SK-N-SH (cell line): ENCODE measurements at regions not wholly inside any gene's neighbourhood (a gene's known extent, or its start where the extent isn't known, plus 50 kb on each side); places are given as distances from the start of the nearest gene placed in this dataset.

Experiments used
- CTCF ChIA-PET: fragments of 300-600, 350-600 bp; formaldehyde crosslinking; extraction: SDS; loops from one replicate; lab custom pipeline; 2021; lab: Yijun Ruan, JAX
- POLR2A ChIA-PET: fragments of 350-600 bp; sonication (Branson Sonifier 250); formaldehyde crosslinking; extraction: SDS; loops from one replicate; lab custom pipeline; 2020; ENCODE audit warnings: antibody characterized with exemption, inconsistent platforms; lab: Yijun Ruan, JAX
- DNase-seq: peaks from one replicate; pipeline ENCODE4 v3.0.0; 2012
- H2AFZ ChIP-seq: fragments of 200-600 bp; sonication (generic); 2 replicates; pipeline ENCODE4 v1.8.1; 2016; ENCODE audit warnings: antibody characterized with exemption, mild to moderate bottlenecking, low read depth
- H3F3A ChIP-seq: fragments of 200-600 bp; sonication (generic); replicated peaks from 2 replicates; pipeline ENCODE3; 2016; ENCODE audit warnings: antibody characterized with exemption, mild to moderate bottlenecking; ENCODE audit not compliant: insufficient read depth
- H3K27ac ChIP-seq, 2 experiments: fragments of 200-500 bp in 1 of 2; fragments of 200-600 bp in 1 of 2; sonication (Bioruptor generic) in 1 of 2; sonication (generic), shearing (Covaris generic) in 1 of 2; 2 replicates each; pipeline versions ENCODE4 v1.5.1 to v1.6.1; 2014 to 2016; ENCODE audit warnings: low read depth in 2 of 2, inconsistent platforms in 1 of 2, low read length in 1 of 2, mild to moderate bottlenecking in 1 of 2, mixed read lengths in 1 of 2
- H3K27me3 ChIP-seq: fragments of 200-600 bp; sonication (generic), shearing (Covaris generic); 2 replicates; pipeline ENCODE4 v1.6.1; 2016; ENCODE audit warnings: mixed run types; ENCODE audit not compliant: insufficient read depth
- H3K36me3 ChIP-seq, 2 experiments: fragments of 200-500 bp in 1 of 2; fragments of 200-600 bp in 1 of 2; sonication (Bioruptor generic) in 1 of 2; sonication (generic) in 1 of 2; replicated peaks in 1 of 2; 2 replicates each; pipeline versions ENCODE3 to v1.5.1; 2014 to 2016; ENCODE audit warnings: low read length in 1 of 2, mild to moderate bottlenecking in 1 of 2; ENCODE audit not compliant: insufficient read depth in 2 of 2, control insufficient read depth in 1 of 2
- H3K4me1 ChIP-seq, 2 experiments: fragments of 200-500 bp in 1 of 2; fragments of 200-600 bp in 1 of 2; sonication (Bioruptor generic) in 1 of 2; sonication (generic), shearing (Covaris generic) in 1 of 2; 2 replicates each; pipeline versions ENCODE4 v1.5.1 to v1.6.1; 2014 to 2016; ENCODE audit warnings: low read depth in 1 of 2, low read length in 1 of 2, mixed run types in 1 of 2; ENCODE audit not compliant: insufficient read depth in 2 of 2, control insufficient read depth in 1 of 2
- H3K4me2 ChIP-seq: fragments of 200-600 bp; sonication (generic), shearing (Covaris generic); 2 replicates; pipeline ENCODE4 v1.6.1; 2017; ENCODE audit warnings: mixed run types
- H3K4me3 ChIP-seq, 2 experiments: fragments of 200-500 bp in 1 of 2; fragments of 200-600 bp in 1 of 2; sonication (Bioruptor generic) in 1 of 2; sonication (generic), shearing (Covaris generic) in 1 of 2; 2 replicates each; pipeline versions ENCODE4 v1.5.1 to v1.8.1; 2014 to 2016; ENCODE audit warnings: low read depth in 2 of 2, inconsistent platforms in 1 of 2, low read length in 1 of 2, mild to moderate bottlenecking in 1 of 2, mixed read lengths in 1 of 2, moderate library complexity in 1 of 2
- H3K79me2 ChIP-seq: fragments of 200-600 bp; sonication (generic); 2 replicates; pipeline ENCODE4 v1.8.1; 2017; ENCODE audit warnings: mild to moderate bottlenecking; ENCODE audit not compliant: insufficient read depth
- H3K9ac ChIP-seq: fragments of 200-600 bp; sonication (generic); 2 replicates; pipeline ENCODE4 v1.6.1; 2017; ENCODE audit warnings: mixed run types
- H3K9me2 ChIP-seq: fragments of 200-600 bp; sonication (generic); 2 replicates; pipeline ENCODE4 v1.6.1; 2017; ENCODE audit warnings: mixed run types
- H3K9me3 ChIP-seq: fragments of 200-600 bp; sonication (generic); 2 replicates; pipeline ENCODE4 v1.6.1; 2017; ENCODE audit warnings: mixed run types, mild to moderate bottlenecking, moderate library complexity
- H4K20me1 ChIP-seq: fragments of 200-600 bp; sonication (generic); 2 replicates; pipeline ENCODE4 v1.6.1; 2017; ENCODE audit warnings: mild to moderate bottlenecking, mixed run types; ENCODE audit not compliant: insufficient read depth
- FOSL2 ChIP-seq: IDR thresholded peaks from 2 replicates; pipeline ENCODE4 v1.4.0; 2012; ENCODE audit warnings: low read depth, mild to moderate bottlenecking, moderate library complexity, borderline replicate concordance
- FOXJ3 ChIP-seq: sonication (generic); formaldehyde crosslinking; IDR thresholded peaks from 2 replicates; pipeline ENCODE4 v1.5.1; 2020; ENCODE audit warnings: mild to moderate bottlenecking, missing genetic modification reagents
- JUND ChIP-seq: IDR thresholded peaks from 2 replicates; pipeline ENCODE4 v1.4.0; 2012
- MAX ChIP-seq: IDR thresholded peaks from 2 replicates; pipeline ENCODE4 v1.4.0; 2012; ENCODE audit warnings: low read depth
- NRF1 ChIP-seq: IDR thresholded peaks from 2 replicates; pipeline ENCODE4 v1.6.1; 2012; ENCODE audit warnings: low read depth, mild to moderate bottlenecking, low read length
- PBX3 ChIP-seq: IDR thresholded peaks from 2 replicates; pipeline ENCODE4; 2012
- POLR2AphosphoS5 ChIP-seq: IDR thresholded peaks from 2 replicates; pipeline ENCODE4 v1.6.1; 2012; ENCODE audit warnings: low read depth, low read length
- RAD21 ChIP-seq: IDR thresholded peaks from 2 replicates; pipeline ENCODE4 v1.6.1; 2012; ENCODE audit warnings: mild to moderate bottlenecking, low read length
- REST ChIP-seq: IDR thresholded peaks from 2 replicates; pipeline ENCODE4 v1.6.1; 2012; ENCODE audit warnings: mild to moderate bottlenecking, low read depth, low read length, moderate library complexity
- SMC3 ChIP-seq: IDR thresholded peaks from 2 replicates; pipeline ENCODE4 v1.6.1; 2012; ENCODE audit warnings: low read depth, low read length, improper control_type of control experiment
- USF1 ChIP-seq: IDR thresholded peaks from 2 replicates; pipeline ENCODE4 v1.4.0; 2012; ENCODE audit warnings: low read depth, borderline replicate concordance
- USF2 ChIP-seq: fragments of 150-350 bp; IDR thresholded peaks from 2 replicates; pipeline ENCODE4 v1.6.1; 2017; ENCODE audit warnings: antibody characterized with exemption, low read length, low read depth, borderline replicate concordance
- WGBS: methylation state at CpG from one replicate; pipeline ENCODE4 v1.1.6; 2017; ENCODE audit warnings: low lambda C conversion rate; 5-methylcytosine and 5-hydroxymethylcytosine counted together

DNA sequence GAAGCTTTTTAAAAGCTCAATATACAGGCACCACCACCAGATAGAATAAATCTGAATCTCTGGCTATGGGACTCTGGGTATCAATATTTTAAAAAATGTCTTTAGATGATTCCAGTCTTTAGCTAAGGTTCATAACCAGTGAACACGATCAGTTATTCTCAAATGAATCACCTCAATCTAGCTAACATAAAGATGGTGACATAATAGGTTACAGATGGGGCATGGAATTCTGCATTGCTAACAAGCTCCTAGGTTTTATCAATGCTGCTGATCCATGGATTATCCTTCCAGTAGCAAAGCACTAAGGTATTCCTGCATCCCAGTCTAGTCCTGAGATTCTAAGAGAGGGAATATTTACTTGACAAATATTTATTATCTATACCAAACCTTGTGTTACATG, 415.5 kb upstream of the CDH11 start:
- Histone ChIP-seq H3K79me2 (no peaks in the 10 kb centered on the region), H4K20me1 (no peaks in the 10 kb centered on the region), H3K9ac (no peak overlapping the region), H3K9me2 (no peaks in the 10 kb centered on the region), H3F3A (peaks cover 7% of the 10 kb centered on the region), H3K4me2 (no peak overlapping the region), H3K27me3 (no peaks in the 10 kb centered on the region), H2AFZ (no peak overlapping the region), H3K36me3 (no peaks in the 10 kb centered on the region), H3K4me1 (peaks cover 3 to 10% of the 10 kb centered on the region in 2 experiments; a peak in 2 of 4 replicates), H3K4me3 (no peak overlapping the region), H3K9me3 (no peaks in the 10 kb centered on the region), H3K27ac (no peak overlapping the region)
- POLR2A ChIA-PET, result no interaction called here
- TF ChIP-seq NRF1, result no peak
- TF ChIP-seq REST, result no peak
- TF ChIP-seq POLR2AphosphoS5, result no peak
- no peak for TF ChIP-seq USF2
- TF ChIP-seq FOSL2, result no peak
- no peak for TF ChIP-seq SMC3
- no peak for TF ChIP-seq PBX3
- no peak for TF ChIP-seq MAX
- TF ChIP-seq JUND, result no peak
- TF ChIP-seq RAD21, result no peak
- TF ChIP-seq USF1, result no peak
- TF ChIP-seq FOXJ3 (CRISPR knock-in tag), result no peak
- CTCF ChIA-PET, result interaction anchor here (1.1 to 2.1 kb wide), 2 partner anchors 10 to 43 kb away, joined by 3 to 4 read pairs; no protein-coding TSS in a partner anchor
- DNase-seq, result no peak
- WGBS, result 41% methylated on average over 1 of the region's 1 CpG
